ENCODE measurements at regions not wholly inside any gene's neighbourhood (a gene's known extent, or its start where the extent isn't known, plus 50 kb on each side); places are given as distances from the start of the nearest gene placed in this dataset.
"Not testable (repeated sequence)": the region's sequence is repeated elsewhere in the genome, so short reads cannot be mapped to it uniquely, and the experiment has no call there.

DNA sequence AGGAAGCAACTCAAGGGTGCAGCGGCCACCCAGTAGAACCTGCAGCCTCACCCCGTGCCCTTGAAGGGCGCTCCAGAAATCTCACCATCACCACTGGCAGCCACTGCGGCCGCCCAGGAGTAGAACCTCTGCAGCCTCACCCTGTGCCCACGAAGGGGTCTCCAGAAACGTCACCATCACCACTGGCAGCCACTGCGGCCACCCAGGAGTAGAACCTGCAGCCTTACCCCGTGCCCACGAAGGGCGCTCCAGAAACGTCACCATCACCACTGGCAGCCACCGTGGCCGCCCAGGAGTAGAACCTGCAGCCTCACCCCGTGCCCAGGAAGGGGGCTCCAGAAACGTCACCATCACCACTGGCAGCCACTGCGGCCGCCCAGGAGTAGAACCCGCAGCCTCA, 336.0 kb downstream of the TEX29 start:
- DNase-seq: no peak

DNA sequence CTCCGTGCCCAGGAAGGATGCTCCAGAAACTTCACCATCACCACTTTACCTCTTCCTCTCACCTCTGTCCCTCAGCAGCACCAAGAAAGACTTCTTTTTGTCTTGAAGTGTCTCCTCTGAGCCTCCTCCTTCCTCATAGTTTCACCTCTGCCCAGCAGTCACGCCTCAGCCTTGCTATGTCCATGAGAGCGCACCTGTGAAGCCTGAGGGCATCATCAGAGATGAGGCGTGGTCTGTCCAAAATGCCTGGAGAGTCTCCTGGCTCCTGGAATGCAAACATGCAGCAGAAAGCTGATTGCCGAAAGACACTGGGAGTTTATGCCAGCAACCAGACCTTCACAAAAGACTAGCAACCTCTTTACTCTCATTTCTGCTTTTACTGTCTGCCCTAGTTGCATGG, 336.6 kb downstream of the TEX29 start:
- no peak for DNase-seq

DNA sequence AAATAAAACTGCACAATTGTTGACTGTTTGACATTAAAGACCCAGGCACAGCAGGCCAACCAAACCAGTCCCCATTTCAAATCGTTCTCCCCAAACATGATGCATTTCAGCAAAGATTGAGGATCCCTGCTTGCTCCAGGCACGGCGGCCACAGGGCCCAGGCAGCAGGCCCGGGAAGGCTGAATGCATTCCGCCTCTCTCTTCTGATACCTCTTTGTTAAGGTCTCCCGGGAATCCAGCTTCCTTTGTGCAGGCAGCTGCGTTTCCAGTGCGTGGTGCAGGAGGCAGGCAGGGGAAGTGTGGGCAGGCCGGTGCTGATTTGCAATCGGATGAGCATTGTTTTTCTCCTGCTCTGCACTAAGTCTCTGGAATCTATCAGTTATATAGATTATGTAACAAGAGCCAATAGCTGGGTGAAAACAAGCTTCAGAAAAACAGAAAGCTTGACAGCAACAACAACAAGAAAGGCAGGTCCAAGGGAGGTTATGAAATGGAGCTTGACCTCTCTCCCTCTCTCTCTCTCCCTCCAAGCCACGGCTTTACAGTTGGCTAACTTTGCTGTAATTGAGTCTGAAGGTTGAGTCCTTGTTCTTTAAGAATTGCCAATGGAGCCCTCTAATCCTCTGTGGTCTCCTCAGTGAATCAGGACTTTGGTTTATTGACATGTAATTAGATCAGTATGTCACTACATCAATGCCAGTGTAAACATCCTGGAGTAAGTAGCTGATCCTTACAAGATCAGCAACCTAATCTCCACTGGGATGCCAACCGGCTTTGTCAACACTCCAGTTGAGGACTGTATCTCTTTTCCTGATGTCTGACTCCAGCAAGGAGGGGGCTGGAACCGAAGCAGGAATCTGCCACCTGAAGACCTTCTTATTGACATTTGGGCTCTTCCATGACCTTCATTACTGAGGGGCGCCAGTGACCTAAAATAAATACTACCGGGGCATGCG, 338.0 kb downstream of the TEX29 start:
- DNase-seq: no peak

DNA sequence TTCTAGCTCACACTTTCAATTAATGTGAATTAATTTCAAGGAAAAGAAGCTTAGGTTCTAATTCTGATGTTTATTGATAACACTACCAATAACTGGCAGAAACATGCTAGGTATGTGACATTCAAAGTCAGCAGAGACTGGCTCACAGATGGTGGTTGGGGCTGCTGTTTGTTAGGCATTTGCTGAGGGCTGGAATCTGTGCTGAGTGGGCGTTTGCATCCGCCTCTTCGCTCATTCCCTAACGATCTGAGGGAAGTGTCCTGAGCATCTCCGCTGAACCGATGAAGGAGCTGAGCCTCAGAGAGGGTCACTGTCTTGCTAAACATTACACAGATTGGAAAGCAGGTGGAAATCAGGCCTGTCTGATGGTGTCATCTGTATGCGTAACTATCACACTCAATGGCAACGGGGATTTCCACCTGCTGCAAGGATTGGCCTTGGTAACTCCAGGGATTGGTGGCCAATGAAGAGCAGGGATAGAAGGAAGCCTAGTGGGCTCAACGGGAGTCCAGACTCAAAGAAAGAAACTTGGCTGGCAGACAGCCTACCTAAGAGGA, 338.9 kb downstream of the TEX29 start:
- DNase-seq: no peak

DNA sequence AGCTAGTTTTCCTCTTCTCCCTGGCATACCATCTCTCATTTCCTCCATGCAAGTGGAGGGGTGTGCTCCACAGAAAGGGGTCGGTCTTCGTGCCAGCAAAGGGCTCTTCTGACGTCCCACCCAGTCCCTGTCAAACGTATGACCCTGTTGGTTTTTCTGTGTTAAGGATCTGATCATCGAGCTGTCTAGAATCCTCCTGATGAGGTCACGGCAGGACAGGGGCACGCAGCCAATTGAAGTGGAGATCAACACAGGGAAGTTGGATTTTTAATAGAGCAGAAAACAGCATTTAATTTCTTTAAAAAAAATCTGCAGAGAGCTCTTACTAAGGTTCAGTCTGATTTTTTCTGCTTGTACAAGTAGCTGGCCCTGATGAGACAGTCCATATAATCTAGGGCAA, 339.4 kb downstream of the TEX29 start:
- no peak for DNase-seq

DNA sequence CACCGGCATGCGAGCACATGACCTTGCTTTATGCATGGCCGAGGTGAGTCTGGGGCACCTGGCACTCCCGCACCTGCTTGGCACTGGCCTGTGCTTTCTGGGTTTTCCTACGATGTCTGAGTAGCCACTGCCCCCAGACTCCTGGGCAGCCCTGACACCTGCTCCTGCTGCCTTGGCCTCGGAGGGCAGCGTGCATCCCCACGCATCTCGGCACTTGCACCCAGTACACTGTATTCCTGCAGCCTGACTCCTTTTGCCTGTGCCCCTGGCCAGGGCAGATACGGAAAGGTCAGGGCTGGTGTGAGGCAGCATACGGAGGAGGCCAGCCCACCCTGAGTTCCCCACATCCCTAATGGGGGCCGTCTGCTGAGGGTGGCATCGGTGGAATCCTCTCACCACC, 340.6 kb downstream of the TEX29 start:
- DNase-seq: no peak

DNA sequence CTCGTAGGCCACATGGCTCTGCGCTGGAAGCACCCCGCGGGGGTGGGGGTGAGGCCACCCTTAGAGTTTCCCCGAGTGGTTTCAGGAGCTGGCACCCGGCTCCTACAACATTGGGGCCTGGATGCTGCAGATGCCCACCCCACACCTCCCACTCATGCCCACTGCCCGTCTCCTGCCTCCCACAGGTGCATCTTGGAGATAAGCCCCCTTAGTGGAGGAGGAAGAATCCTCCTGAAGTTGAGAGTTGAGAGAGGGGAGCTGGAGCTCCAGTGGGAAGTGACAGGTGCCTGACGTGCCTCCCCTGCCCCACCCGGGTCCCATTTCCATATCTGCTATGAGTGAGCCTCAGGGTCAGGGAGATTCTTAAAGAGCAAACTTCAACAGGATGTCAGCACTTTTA, 341.3 kb downstream of the TEX29 start:
- no peak for DNase-seq

DNA sequence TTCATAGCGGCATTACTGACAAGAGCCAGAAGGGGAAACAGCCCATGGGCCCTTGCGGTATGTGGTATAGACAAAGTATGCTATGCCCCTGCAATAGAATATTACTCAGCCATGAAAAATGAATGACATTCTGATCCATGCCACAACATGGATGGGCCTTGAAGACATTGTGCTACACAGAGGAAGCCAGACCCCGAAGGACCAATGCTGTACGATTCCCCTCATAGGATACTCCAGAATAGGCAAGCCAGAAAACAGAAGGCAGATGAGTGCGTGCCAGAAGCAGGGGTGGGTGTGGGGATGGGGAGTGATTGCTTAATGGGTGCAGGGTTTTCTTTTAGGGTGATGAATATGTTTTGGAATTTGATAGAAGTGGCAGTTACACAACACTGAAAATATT, 342.0 kb downstream of the TEX29 start:
- no peak for DNase-seq

DNA sequence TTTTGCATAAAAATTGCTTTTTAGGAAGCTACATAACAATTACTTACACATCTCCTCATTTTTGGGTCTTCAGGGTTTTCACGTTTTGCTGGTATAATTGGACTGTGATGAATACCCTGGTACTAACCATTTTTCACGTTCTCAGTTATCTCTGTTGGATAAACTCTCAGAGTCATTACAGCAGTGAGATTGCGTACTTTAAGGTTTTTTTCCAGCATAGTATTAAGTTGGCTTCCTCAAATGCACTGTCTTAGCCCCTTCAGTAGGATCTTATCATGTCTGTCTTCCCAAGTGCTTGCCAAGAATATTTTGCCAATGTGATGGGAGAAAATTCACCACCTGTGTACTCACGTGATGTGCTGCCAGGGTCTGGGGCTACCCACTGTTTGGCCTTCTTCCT, 342.5 kb downstream of the TEX29 start:
- no peak for DNase-seq

DNA sequence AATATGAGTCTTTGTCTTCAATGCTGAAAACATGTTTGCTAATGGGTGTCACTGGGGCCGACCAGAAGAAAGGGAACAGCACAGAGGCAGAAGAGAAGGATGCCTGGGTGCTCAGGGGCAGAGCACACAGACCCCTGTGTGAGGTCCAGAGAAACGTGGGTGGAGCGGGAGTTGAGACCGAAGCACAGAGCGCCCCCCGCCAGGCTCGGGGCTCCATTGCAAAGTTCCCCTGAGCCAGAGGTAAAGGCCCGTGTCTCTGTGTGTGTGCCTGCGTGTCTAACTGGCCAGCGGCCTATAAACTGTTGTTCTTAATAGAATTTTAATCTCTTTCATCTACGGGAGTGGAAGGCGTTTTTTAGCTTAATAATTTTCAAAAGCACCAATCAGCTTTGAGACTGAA, 343.1 kb downstream of the TEX29 start:
- DNase-seq: no peak

DNA sequence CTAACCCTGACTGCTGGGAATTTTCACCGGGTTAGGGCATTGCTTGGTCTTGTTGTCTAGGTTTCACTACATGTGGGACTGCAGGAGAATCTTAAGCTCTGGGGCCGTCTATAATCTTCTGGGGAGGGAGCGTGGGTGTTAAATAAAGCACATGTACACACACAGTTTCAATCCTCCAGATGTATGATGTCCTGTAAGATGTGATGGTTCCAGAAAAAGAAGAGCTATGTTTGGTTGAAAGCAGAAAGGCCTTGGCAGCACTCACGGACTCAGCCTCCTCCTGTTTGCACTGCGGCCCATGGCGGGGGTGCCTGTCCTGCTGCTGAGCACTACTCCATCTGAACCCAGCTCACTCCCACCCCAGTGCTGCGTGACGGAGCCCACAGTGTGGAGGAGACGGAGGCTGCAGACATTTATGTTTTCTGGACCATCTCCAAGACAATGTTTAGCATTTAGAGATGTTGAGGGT, 343.5 kb downstream of the TEX29 start:
- DNase-seq: no peak

DNA sequence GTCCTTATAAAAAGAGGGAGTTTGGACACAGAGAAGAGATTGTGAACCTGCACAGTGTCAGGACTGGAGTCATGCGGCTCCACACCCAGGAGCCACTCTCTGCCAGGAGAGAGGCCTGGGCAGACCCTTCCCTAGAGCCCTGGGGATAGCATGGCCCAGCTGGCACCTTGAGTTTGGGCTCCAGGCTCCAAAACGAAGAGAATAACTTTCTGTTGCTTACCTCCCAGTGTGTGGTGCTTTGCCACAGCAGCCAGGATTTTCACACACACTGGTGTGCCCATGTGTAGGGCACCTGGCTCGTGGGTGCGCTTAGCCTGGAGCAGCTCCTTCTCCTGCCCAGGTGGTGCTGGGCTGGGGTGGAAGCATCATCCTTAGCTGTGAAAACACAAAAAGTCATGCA, 344.3 kb downstream of the TEX29 start:
- DNase-seq: no peak

DNA sequence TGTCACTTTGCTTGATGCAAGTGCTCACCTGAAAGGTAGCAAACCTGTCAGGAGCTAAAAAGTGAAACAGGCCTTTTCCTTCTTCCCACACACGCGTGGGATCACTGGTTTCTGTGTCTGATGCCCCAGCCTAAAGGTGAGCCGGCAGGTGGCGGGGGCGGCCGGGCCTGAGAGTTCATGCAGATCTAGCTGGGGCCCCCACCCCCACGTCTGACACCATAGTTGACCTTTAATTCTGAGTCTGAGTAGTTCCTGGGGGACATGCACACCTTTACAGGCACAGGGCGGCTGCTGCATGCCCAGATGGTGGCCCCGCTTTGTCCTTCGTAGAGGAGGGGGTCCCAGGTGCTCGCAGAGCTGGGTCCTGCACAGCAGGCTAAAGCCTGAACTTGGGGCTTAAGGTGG, 345.3 kb downstream of the TEX29 start:
- DNase-seq: no peak

DNA sequence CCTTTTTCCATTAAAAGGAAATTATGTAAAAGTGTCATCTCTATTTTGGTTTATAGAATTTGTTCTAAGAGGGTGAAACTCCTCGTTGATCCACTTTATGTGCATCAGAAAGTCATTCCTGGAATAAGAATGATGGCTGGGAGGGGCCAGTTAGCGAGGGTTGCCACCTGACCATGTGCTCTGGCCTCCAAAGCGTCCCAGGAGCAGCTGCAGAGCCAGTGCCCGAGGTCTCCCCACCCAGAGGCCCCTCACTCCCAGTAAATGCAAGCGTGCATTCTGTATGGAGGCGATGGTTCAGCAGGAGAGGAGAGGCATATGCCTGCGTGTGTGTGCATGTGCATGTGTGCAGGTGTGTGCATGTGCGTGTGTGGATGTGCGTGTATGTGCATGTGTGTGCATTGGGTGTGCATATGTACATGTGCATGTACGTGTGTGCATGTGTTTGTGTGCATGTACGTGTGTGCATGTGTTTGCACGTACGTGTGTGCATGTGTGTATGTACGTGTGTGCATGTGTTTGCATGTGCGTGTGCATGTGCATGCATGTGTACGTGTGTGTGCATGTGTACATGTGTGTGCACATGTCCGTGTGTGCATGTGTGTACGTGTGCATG, 345.8 kb downstream of the TEX29 start:
- no peak for DNase-seq

DNA sequence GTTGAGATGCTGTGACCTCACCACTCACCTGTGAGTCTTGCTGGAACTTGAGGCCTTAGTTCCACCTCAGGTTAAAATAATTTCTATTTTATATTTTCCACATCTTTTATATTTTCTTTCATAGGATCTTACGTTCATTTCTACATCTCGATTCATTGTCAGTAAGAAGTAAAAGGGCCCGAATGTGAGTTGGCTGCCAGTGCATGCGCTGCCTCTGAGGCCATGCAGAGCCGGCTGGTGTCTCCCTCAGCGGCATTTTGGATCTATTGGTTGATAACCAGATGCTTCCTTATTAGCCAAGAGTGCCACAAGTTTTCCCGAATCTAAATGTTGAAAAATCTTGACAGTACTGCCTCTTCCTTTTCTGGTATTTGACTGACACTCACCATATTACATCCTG, 347.3 kb downstream of the TEX29 start:
- no peak for DNase-seq

DNA sequence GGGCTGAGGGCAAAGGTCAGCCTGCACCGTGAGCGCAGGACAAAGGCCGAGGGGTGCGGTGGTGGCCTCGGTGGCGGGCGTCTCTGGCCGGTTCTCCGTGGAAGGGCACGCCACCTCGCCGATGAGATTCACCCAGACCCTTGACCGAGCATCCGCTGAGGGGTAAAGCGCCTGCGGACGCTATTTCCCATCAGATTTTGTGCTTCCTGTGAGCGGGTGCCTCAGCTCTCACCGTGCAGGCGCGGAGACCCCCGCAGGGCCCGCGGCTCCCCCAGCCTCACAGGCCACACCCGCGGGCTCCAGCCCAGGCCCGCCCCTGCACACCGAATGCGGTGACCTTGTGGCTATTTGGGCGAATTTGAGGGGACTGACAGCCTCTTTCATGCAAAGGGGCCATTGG, 348.0 kb downstream of the TEX29 start:
- no peak for DNase-seq

DNA sequence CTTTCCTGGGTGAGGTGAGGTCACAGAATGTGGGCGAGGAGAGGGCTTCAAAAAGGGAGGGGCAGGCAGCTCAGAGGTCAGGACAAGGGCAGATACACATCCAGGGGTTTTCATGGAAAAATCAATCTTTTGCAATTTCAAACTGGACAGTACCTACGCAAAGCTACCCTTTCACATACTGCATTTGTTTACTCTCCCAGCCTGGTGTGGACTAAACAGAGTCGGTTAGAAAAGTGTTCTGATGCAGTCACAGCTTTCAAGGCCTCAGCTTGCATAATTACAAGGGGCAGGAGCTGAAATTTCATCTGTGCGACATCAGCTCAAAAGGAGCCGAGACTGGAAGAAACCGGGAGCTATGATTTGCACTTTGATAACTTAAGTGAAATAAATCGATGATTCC, 351.8 kb downstream of the TEX29 start:
- not testable (repeated sequence) for DNase-seq

DNA sequence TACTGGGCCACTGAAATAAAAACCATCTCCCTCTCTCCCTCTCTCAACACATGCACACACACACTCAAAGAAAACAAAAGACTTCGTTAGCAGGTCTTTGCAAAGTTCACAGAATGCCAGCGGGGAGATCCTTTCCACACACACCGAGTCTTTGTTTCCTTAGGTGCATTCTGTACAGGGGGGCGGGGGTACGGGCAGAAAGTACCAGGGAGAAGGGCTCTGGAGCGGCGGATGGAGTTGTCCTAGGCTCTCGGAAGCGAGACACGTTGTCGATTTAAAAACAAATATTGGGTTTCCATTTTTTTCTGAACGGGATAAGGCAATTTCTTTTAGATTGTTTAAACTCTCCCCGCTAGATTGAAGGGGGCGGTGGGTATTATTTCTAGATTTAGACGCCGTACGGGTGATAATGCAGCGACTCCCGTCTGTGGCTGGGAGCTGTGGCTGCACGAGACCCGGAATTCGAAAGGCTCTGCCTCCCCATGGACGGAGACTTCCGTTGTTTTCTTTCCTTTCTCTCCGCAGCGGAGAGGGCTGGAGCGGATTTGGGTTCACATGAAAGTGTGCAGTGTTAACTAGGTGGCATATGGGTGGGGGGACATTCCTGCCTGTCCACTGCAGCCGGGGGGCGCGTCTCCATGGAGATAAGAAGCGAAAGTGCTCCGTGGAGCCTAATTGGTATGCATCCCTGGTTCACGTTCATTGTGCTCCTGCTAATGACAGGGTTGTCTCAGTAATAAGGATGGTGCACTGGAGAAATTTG, 357.9 kb downstream of the TEX29 start:
- not testable (repeated sequence) for DNase-seq

DNA sequence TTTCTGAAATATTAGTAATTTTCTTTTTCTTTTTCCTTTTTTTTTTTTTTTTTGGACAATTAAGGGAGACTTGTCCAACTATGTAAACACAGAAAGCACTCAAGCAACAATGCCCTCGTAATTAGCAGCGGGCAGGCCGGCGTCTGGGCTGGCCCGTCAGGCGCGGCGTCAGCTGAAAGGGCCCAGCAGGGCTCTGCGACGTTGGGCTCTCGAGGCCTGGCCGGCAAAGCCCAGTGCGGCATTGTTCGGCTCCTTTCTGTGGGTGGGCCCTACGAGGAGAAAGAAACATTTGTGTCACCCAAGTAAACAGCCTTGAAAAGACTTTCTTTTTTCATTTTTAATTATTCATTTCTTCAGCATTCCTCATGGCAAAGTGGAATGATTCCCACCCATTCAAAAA, 359.2 kb downstream of the TEX29 start:
- DNase-seq: not testable (repeated sequence)

DNA sequence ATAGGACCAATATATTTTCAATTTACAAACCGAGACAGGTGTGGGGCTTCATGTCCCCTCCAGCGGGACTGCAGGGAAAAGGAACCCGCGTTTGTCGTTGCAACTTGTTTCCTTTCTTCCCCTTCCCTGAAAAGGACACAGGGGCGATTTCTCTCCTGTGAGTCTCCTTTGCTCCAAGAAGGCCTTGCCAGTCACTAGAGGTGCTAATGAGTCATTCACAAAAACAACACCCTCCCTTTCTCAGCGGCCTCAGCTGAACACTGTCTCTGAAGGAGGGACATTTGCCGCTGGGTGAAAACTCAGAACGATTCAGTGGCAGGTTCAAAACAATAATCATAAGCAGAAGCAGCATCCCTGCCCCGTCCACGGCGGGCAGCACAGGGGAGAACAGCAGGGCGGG, 359.7 kb downstream of the TEX29 start:
- DNase-seq: not testable (repeated sequence)

DNA sequence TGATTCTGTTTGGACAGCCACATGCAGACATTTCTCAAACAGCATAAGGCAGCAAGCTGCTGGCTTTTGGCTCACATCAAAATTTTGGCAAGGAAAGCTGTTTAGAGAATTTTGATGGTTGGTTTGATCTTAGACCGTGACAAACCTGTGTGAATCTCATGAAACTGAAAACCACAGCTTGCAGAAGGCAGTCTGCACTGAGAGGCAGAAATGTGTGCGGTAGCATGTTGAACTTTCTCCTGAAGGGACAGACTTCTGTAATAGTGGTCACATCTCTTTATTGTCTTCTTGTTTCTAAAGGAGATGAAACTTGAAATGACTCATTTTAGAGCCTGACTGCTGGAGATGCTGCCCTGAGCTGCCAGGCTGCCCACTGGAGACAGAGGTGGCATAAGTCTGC, 371.6 kb downstream of the TEX29 start:
- not testable (repeated sequence) for DNase-seq

DNA sequence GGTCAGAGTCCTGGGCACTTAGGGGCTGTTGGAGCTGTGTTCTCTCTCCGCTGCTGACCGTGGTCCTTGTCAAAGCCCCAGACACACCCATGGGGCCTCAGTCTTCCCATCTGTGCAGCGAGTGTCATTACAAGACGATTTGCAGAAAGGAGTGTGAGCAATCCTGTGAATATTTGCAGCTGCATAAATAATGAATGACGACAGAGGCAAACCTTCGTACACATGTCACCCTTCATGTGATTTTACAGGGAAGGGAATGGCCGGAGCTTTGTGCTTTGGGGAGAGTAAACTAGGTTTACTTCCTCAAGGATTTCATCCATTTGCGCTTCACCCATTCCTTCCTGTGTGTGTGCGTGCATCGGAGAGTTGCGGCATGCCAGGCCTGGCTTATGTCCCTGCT, 370.8 kb upstream of the SOX1 start:
- DNase-seq: not testable (repeated sequence)

DNA sequence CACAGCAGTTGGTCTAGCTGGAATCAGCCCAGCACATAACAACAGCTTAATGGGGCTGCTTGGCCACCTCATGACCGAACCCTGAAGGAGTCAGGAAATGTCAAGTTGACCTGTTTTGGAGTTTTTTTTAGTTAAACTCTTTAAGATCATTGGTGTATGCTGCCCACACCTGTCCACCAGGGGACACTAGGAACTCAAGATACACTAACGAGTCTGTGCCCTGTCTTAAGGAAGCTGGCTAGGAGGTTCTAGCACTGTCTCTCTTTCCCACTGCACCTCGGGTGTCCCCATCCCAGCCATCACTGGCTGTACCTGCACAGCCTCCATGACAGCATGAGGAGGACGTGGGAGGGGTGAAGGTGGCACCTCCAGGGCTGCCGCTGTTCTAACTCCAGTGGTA, 364.9 kb upstream of the SOX1 start:
- not testable (repeated sequence) for DNase-seq

Data from activated CD4-positive, alpha-beta T cell treated with anti-CD3 and anti-CD28 coated beads for 48 hours (primary cell).